DMS79 treated with DMSO at 0.1 percent for 48 hours (cell line): ENCODE measurements at regions not wholly inside any gene's neighbourhood (a gene's known extent, or its start where the extent isn't known, plus 50 kb on each side); places are given as distances from the start of the nearest gene placed in this dataset.

Source experiments
- DNase-seq: peaks from one replicate; lab custom pipeline; 2025; lab: John Stamatoyannopoulos, UW

DNA sequence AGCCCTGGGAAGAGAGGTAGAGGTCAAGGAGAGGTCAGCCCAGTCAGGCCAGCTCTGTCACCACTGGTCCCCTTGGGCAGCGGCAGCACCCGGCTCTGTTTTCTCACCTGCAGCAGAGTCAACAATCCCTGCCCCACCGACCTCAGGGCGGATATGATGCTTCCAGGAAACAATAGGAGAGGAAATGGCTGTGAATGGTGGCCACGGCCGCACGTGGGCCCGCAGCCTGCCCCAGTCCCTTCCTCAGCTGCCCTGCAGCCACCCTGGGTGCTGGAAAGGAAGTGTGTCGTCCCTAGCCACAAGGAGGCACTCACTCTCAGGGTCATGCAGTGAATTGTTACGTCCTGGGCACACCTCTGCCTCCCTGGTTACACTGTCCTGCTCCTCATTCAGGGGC lies 92.5 kb upstream of the ENPP6 start:
- no peak for DNase-seq

DNA sequence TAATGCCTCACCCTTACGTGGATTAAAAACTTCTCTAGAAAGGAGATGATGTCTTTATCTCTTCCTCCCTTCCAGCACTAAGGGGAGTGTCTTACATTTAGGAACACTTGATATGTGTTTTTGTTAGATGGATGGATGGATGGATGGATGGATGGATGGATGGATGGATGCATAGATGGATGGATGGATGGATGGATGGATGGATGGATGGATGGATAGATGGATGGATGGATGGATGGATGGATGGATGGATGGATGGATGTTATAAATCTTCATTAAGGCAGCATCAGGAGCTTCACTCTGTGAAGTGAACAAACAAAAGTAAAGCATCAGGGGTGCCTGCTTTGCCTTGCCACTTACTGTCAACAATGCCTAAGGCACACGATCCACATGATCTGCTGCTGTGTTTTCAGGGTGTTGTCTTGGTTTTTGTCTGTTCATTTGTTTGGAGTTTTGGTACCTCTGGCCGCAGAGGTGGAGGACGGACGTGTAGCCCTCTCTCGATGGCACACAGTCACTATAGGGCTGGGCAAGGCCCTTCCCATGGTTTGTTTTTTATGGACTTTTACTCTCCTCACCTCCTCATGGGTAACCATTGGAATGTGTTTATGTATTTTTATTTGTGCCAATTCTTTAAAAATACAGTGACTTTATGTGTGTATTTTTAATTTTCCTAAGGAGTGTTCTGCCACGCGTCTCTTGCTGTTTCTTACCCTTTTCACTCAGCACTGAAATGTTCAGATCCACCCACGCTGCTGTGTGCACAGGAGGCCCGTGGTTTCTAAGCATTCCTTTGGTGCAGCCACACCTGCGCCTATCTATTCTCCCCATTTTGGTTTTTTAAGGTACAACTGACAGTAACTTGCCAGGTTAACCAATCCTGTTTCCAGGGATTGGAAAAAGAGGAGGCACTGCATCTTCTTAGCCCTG lies 91.8 kb upstream of the ENPP6 start:
- DNase-seq: no peak

DNA sequence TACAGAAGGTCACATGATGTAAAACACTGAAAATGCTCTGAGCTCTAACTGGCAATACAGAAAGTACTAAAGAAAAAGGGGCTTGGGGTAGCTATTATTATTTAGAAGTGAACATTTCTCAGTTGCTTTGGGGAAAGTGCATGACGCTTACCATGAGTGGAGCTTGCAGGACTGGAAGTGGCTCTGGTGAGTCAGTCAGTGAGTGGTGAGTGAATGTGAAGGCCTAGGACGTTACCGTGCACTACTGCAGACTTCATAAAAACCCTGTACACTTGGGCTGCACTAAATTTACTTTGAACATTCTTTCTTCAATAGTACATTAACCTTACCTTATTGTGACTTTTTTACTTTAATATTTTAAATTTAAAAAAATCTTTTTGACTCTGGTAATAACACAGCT lies 89.3 kb upstream of the ENPP6 start:
- DNase-seq: no peak

DNA sequence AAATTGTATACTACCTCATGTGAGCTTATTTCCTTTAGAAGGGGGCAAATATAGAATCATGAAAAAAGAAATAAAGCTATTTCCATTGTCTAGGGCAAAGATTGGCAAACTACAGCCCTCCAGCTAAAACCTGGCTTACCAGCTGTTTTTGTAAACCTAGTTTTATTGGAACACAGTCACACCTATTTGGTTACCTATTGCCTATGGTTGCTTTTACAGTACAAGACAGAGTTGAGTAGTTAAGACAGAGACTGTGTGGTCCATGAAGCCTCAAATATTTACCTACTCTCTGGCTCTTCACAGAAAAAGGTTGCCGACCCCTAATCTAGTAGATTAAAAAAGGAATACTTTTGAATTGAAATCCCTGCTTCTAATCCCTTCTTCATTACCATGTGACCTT lies 88.8 kb upstream of the ENPP6 start:
- DNase-seq: no peak

DNA sequence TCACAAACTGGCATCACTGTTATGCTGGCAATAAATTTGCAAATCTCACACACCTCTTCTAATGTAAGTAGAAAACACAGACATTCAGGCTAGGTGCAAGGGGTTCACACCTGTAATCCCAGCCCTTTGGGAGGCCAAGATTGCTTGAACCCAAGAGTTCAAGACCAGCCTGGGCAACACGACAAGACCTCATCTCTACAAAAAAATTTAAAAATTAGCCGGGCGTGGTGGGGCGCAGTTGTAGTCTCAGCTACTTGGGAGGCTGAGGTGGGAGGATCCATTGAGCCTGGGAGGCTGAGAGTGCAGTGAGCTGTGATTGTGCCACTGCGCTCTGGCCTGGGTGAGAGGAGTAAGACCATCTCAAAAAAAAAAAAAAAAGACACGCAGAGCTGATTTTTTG lies 83.1 kb upstream of the ENPP6 start:
- DNase-seq: no peak

DNA sequence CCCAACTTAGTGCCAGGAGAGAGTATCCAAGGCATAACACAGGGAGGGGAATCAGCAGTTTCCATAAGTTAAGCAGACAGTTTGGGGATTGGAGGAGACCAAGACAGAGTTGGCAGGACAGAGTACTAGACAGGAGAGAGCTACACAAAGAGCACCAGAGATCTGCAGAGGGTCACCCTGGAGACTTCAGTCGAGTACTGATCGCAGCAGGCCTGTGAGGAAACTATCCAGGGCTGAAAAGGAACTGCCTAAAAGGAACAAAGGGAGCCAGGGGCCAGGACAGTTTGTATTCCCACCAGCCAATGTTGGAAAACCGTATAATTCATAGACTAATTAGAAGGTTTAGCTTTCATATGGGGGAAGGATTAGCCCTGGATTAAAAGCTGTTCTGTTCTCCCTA lies 80.6 kb upstream of the ENPP6 start:
- DNase-seq: no peak

DNA sequence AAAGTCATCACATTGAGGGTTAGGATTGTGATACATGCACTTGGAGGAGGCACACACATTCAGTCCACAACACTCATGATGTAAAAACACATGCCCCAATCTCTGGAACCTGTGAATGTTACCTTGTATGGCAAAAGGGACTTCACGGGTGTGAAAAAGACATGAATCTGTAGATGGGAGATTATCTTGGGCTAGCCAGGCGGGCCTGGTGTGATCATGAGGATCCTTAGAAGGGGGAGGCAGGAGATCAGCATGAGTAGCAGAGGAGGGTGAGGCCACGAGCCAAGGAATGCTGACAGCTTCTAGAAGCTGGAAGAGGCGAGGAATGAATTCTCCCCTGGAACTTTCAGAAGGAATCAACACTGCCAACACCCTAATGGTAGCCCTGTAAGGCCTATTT lies 77.5 kb upstream of the ENPP6 start:
- no peak for DNase-seq

DNA sequence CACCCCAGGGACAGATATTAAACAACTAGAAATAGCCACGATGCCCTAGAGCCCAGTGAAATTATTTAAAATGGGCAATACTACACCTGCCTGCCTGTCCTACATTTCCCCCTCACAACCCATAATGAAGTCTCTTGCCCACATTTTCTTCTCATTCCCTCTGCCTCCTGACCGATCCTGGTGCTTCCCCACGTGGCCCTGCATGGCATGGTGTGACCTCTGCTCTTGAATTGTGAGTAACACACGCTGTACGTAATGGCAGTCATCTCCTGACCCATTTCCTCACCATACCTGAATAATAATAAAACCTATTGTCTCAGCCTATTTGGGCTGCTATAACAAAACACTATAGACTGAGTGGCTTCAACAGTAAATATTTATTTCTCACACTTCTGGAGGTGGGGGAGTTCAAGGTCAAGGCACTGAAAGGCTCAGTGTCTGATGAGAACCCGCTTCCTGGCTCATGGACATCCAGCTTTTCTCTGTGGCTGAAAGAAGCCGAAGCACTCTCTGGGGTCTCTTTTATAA lies 77.0 kb upstream of the ENPP6 start:
- DNase-seq: no peak

DNA sequence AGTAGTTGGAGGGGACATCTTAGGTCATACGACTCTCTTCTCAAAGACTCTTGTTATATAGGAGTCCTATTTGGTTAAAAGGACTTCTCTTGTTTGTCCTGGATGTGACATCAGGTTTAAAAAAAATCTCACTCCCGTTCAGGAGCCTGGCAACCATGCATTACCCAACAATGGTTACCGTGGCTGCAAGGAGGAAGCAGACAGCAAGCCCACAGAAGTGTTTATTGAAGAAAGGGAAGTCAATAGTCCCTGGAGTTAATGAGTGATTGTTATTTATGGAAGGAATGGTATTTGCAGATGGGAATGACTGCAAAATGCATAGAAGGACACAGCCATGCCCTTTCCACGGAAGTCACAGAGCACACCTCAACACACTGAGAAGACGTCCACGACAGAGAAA lies 75.9 kb upstream of the ENPP6 start:
- DNase-seq: peak; percentile 6

DNA sequence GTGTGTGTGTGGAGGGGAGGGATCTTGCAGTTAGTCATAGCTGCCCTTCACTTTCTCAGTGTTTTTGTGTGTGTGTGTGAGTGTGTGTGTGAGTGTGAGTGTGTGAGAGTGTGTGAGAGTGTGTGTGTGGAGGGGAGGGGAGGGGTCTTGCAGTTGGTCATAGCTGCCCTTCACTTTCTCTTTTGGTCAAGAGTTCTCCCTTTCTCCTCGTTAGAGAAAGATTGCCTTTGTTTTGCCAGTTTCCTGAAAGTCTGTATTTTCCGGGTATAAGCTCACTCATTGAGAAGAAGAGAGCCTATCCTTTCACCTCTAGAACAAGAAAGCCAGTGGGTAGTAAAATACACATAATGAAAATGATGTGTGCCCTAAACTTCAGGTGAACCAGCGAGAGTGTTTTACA lies 75.2 kb upstream of the ENPP6 start:
- DNase-seq: no peak

DNA sequence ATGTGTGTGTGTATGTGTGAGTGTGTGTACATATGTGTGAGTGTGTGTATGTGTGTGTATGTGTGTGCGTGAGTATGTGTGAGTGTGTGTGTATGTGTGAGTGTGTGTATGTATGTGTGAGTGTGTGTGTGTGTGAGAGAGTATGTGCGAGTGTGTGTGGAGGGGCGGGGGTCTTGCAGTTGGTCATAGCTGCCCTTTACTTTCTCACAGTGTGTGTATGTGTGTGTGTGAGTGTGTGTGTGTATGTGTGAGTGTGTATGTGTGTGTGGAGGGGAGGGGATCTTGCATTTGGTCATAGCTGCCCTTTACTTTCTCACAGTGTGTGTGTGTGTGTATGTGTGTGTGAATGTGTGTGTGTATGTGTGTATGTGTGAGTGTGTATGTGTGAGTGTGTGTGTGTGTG lies 74.8 kb upstream of the ENPP6 start:
- no peak for DNase-seq

DNA sequence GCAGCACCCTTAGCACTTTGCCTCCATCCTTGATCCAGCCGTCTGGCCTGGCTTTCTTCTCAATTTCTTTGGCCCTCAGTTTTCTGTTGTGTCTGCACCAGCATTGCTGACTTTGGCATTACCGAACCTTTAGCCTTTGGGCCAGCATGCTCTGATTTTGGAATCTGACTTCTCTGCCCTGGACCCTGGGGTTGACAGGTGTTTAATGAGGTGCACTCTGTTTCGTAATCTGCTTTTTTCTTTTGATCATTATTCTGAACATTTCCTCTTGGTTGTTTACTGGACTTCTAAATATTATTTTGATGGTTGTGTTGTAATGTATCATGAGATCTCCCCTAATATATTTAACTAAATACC lies 71.5 kb upstream of the ENPP6 start:
- DNase-seq: no peak

DNA sequence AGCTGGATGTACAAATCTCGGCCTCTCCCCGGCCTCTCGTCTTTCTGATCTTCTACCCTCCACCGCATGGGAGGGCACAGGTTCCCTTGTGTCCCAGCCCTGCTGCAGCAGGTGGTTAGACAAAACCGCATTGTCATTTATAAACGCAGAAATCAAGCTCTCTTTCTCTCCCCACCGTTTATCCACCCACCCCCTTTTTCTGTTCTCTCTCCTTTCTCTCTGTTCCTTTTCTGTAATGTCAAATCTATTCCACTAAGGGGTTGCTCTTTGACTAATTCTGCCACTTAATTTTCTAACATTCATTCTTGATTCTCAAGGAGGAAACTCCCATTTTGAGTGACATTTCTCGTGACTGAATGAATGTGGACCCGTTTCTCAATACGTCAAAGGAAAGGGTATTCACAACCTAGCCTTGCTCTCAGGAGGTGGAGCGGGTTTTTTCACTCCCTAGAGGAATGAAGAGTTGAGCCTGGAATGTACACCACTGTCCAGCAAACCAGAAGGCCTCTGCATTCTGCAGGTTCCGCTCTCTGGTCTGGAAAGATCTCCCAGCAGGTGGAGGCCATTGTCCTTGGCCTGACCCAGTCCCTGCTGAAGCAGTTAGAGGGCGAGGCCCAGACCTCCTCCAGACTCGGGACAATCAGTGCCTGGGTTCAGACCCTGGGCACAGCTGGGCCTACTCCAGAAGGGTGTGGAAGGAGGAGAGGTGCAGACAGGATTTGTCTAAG lies 70.9 kb upstream of the ENPP6 start:
- no peak for DNase-seq

DNA sequence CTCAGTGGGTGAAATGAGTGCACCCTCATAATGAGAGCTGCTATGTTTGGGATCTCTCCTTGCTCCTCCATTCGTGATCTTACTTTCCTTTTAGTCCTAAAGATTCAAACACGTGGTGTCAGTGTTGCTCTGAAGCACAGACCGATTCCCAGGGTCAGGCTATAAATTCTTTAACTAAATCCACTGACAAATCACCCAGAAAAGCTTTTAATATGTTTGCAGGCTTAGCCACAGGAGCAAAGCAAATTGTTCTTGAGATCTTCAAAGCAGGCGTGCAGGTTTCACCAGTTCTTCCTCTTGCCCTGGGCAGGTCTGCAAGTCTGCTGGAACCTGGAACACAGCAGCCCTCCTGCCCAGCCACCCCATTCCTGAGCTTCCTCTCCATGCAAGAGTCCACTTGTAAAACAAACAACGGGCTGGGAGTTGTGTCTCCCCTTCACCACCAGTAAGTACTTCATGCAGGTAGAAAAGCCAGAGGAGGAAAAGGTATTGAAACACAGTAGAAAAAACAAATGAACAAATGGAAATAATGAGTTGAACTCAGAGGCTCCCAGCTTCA lies 70.1 kb upstream of the ENPP6 start:
- DNase-seq: peak; percentile 57

DNA sequence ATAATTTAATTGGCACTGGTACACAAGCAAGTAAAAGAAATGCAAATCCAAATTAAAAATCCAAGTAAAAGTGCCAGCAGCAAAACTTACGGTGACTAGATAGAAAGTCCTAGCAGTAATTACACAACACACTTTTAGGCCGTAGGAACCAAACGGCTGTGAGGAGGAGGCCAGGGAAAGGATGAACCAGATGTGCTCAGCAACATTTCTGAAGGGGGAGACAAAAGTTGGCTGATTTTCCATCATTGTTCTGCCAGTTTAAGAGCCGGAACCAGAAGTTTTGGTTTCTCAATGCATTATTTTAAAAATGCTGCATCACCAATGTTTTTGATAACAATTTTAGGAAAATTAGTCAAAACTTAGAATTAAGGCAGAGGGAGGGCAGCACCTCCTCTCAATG lies 68.7 kb upstream of the ENPP6 start:
- DNase-seq: no peak

DNA sequence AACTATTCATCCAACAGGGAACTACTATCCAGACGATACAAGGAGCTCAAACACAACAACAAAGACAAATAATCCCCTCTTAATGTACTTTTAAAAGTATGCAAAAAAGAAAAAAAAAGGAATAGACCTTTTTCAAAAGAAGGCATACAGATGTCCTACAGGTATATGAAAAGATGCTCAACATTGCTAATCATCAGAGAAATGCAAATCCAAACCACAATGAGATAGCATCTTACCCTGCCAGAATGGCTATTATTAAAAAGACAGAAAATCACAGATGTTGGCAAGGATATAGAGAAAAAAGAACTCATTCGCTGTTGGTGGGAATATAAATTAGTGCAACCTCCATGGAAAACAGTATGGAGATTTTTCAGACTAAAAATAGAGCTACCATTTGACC lies 67.1 kb upstream of the ENPP6 start:
- DNase-seq: no peak

DNA sequence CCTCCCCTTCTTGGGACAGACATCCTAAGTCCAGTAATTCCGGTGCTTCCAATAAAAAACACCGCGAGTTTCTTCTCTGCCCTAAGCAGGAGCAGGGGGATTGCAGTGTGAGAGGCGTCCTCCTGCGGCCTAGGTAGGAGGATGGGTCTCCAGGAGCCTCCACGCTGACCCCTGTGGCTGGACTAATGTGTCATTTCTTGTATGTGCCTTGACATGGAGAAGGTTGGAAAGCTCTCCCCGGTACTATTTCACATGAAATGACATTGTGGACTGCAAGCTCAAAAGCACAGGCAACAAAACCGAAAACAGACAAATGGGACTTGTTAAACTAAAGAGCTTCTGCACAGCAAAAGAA lies 66.6 kb upstream of the ENPP6 start:
- DNase-seq: no peak

DNA sequence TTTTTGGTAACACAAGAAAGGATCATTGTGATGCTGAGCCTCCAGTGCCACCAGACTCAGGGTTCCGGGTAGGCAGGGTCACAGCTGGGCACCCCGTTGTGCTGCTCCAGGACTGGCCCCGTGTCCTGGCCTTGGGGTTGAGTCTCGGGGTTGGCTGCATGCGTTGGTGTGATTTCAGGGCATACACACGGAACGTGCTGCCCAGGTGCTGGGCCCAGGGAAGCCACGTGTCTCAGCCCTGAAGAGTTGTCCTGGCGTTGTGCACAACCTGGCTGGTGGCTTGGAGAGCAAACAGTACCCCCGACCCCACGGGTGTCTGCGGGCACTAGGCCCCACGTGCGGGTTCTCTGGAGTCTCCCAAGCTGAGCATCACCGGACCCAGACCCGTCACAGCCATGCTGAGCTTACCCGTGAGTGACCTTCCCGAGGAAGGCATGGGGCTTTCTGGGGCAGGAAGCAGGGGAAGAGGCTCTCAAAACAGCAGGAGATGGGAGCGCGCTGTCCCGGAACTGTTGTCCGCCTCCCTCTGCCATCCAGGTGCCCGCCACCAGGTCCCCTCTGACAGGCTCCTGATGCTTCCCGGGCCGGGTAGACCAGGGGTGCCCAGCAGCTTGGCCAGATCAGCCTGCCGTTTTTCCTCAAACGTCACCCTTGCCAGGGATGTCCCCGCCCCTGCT lies 66.1 kb upstream of the ENPP6 start:
- DNase-seq: no peak

DNA sequence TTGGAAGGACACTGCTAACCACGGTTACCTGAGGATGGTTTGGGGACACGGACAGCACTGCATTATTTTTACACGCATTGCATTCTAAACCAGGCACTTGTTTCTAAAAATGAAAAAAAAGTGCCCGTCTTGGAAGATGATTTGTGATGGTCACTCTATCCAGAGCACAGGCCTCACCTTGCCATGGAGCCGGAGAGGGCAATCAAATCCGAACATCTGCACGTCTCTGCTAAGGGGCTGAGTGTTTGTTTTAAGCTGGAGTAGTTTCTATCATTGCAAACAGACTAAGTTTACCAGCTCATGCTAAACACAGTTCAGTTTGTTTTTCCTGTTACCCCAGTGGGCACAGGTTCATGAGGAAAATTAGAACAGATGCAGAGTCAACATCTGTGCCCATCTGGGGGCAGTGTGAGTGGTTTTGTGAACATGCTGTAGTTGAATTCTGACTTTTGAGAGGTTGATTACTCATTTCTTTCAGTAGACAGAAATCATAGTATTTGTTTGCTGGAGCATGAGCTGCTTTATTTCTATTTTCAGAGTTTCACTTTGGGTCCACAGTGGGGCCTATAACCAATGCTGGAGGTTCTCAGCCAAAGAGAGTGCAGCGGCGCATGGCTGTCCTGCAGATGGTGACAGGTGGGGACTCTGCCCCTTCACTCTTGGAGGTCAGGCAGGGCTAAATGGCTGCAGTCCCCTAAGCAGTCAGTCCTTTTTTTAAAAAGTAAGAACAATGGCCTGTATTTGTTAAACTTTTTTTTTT lies 65.4 kb upstream of the ENPP6 start:
- DNase-seq: peak; percentile 42

DNA sequence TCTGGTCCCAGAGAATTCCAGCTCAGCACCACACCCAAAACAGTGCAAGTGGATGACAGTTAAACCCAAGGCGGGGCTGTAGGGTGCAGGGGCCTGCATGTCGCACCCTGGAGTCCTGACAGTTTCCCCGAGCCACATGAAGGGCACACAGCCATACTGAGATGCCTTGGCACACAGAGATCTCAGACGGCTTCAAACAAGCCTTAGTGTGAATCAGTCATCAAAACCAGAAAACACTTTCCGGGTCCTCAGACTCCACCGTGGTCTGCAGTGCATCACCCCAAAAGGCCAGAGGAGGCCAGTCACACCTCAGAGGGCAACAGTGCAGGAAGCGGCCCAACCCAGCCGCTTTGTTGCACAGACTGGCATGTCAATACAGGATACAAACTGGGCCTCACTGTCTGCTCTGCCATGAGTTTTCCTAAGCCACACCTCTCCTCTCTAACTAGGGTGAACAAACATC lies 64.6 kb upstream of the ENPP6 start:
- no peak for DNase-seq

DNA sequence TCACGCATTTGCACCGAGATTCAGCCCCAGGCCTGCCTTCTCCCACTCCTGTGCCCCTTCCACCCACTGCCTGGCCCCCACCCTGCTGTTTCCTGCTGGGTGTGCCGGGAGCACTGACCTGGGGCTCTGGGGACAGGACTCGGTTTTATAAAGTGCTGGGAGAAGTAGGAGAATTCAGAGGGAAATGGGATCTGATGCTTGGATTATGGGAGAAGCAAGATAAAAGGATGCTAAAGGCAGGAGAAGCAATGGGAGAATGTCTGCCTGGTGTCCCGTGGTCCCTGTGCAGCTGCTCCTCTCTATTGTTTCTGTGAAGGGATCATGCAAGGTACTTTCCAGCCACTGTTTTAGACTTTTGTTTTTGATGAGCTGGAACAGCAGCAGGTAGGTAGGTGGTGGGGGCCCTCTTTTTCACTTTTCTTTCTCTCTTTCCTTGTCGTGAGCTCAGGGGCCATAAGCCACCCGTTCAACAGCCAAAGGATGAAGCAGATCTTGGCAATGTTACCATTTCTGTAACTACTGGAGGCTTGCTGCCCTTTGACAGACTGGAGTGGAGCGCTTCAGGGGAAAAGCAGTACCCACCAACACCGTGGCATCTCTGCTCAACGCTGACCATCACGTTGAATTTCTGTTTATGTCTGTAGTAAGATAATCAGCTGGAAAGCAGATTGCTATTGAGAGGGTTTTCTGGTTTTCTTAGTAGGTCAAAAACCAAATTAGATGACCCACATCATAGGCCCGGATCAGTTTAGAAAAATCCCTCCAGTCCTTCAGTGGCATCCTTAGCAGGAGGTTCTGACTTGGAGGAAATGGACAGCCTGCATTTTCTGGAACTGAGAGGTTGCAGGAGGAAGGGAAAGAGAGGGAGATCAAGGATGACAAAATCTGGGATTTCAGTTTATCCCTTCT lies 63.8 kb upstream of the ENPP6 start:
- no peak for DNase-seq
